Stimulated activated memory B cell treated with anti-CD40 and anti-IgM and Interleukin-4, amounts not matched to agents 10 μg/mL and 1 μg/mL and 100 μg/mL, for 72 hours (primary cell): ENCODE measurements at regions not wholly inside any gene's neighbourhood (a gene's known extent, or its start where the extent isn't known, plus 50 kb on each side); places are given as distances from the start of the nearest gene placed in this dataset.

Experiments
- ATAC-seq: fragments of 150-1000 bp; cut with Tn5 transposase; 2 replicates; pipeline ENCODE4 v1.10.0; 2021
- H3K27ac Mint-ChIP-seq: one replicate; pipeline ENCODE4 v1.8.0; 2022; ENCODE audit warnings: mild to moderate bottlenecking, mixed read lengths
- H3K27me3 Mint-ChIP-seq: one replicate; pipeline ENCODE4 v1.8.0; 2022; ENCODE audit warnings: mixed read lengths
- H3K36me3 Mint-ChIP-seq: one replicate; pipeline ENCODE4 v1.8.0; 2022; ENCODE audit warnings: mixed read lengths
- H3K4me1 Mint-ChIP-seq: one replicate; pipeline ENCODE4 v1.8.0; 2022; ENCODE audit warnings: mixed read lengths
- H3K4me3 Mint-ChIP-seq: one replicate; pipeline ENCODE4 v1.8.0; 2022; ENCODE audit warnings: mild to moderate bottlenecking, moderate library complexity, mixed read lengths
- H3K9me3 Mint-ChIP-seq: one replicate; pipeline ENCODE4 v1.8.0; 2022; ENCODE audit warnings: mixed read lengths

- Mint-ChIP-seq H3K4me3 (peak overlapping the region; percentile 55), H3K27me3 (peaks cover 40% of the 10 kb centered on the region), H3K36me3 (no peaks in the 10 kb centered on the region), H3K4me1 (no peaks in the 10 kb centered on the region), H3K9me3 (peaks cover 7% of the 10 kb centered on the region), H3K27ac (no peak overlapping the region)
- peak; percentile 20 for ATAC-seq
These were observed 269.9 kb upstream of the SORL1-AS1 start for GRCh38 chr11:121722431-121723245.

- no peaks in the 10 kb centered on the region for H3K4me1 Mint-ChIP-seq
- no peak for ATAC-seq
- H3K36me3 Mint-ChIP-seq = no peaks in the 10 kb centered on the region
- peaks cover 40% of the 10 kb centered on the region for H3K27me3 Mint-ChIP-seq
- no peak overlapping the region for H3K27ac Mint-ChIP-seq
- H3K9me3 Mint-ChIP-seq = peaks cover 7% of the 10 kb centered on the region
- no peak overlapping the region for H3K4me3 Mint-ChIP-seq
These were observed 269.2 kb upstream of the SORL1-AS1 start for GRCh38 chr11:121721961-121722360.

- no peaks in the 10 kb centered on the region for H3K4me1 Mint-ChIP-seq
- peaks cover 39% of the 10 kb centered on the region for H3K27me3 Mint-ChIP-seq
- no peak overlapping the region for H3K27ac Mint-ChIP-seq
- no peaks in the 10 kb centered on the region for H3K36me3 Mint-ChIP-seq
- peaks cover 7% of the 10 kb centered on the region for H3K9me3 Mint-ChIP-seq
- H3K4me3 Mint-ChIP-seq = no peak overlapping the region
- no peak for ATAC-seq
These were observed 268.7 kb upstream of the SORL1-AS1 start for GRCh38 chr11:121721448-121721847.

DNA sequence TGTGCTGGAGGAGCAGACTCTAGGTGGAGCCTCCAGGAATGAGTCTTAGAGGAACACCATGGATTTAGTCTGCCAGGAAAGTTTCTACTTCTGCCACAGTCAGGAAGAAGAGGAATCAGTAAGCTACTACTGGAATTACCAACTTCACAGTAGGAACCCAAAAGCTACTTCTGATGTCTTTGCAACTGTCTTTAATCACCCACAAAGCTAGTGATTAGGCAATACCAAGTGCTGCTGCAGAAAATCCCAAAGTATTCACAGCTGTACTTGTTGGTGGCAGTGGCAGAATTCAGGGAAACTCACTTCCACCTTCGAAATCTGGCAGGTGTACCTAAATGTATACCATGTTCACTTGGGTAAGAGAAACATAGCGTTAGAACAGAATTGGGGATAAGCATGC, 264.5 kb upstream of the SORL1-AS1 start:
- Mint-ChIP-seq H3K27ac (no peak overlapping the region), H3K27me3 (peaks cover 17% of the 10 kb centered on the region), H3K9me3 (peaks cover 10% of the 10 kb centered on the region), H3K4me3 (no peak overlapping the region), H3K4me1 (no peaks in the 10 kb centered on the region), H3K36me3 (no peaks in the 10 kb centered on the region)
- no peak for ATAC-seq

- no peak overlapping the region for H3K4me3 Mint-ChIP-seq
- H3K36me3 Mint-ChIP-seq = no peaks in the 10 kb centered on the region
- ATAC-seq = no peak
- H3K9me3 Mint-ChIP-seq = peaks cover 10% of the 10 kb centered on the region
- no peak overlapping the region for H3K27ac Mint-ChIP-seq
- H3K4me1 Mint-ChIP-seq = no peaks in the 10 kb centered on the region
- peaks cover 14% of the 10 kb centered on the region for H3K27me3 Mint-ChIP-seq
These were observed 263.3 kb upstream of the SORL1-AS1 start for GRCh38 chr11:121716060-121716459.

GRCh38 chr11:121715405-121715804, 262.6 kb upstream of the SORL1-AS1 start:
- Mint-ChIP-seq H3K27me3 (peaks cover 7% of the 10 kb centered on the region), H3K4me1 (no peaks in the 10 kb centered on the region), H3K27ac (no peak overlapping the region), H3K4me3 (no peak overlapping the region), H3K9me3 (peaks cover 6% of the 10 kb centered on the region), H3K36me3 (no peaks in the 10 kb centered on the region)
- no peak for ATAC-seq

GRCh38 chr11:121714351-121714750, 261.6 kb upstream of the SORL1-AS1 start:
- Mint-ChIP-seq H3K27ac (no peak overlapping the region), H3K9me3 (peaks cover 3% of the 10 kb centered on the region), H3K4me1 (no peaks in the 10 kb centered on the region), H3K27me3 (no peaks in the 10 kb centered on the region), H3K4me3 (no peak overlapping the region), H3K36me3 (no peaks in the 10 kb centered on the region)
- no peak for ATAC-seq

DNA sequence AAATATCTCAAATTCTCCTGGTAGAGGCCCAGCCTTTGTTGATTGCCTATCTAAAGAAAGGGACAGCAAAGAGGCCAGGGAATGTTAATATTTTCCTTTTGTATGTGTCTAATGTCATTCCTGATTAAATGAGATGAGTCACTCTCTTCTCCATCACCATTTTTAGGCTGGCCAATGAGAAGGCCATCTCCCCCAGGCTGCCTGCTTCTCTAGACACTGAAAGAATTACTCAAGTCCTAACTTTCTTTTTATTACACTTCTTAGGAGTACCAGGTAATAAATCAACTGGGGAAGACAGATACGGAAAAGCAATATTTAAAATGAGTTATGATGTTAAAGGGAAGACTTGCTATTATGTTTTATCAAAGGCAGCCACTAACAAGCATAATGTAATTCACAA, 259.2 kb upstream of the SORL1-AS1 start:
- peaks cover 3% of the 10 kb centered on the region for H3K9me3 Mint-ChIP-seq
- H3K4me3 Mint-ChIP-seq = no peak overlapping the region
- H3K27me3 Mint-ChIP-seq = no peaks in the 10 kb centered on the region
- H3K4me1 Mint-ChIP-seq = no peaks in the 10 kb centered on the region
- ATAC-seq = no peak
- H3K27ac Mint-ChIP-seq = no peak overlapping the region
- H3K36me3 Mint-ChIP-seq = no peaks in the 10 kb centered on the region

- Mint-ChIP-seq H3K27ac (no peak overlapping the region), H3K27me3 (no peaks in the 10 kb centered on the region), H3K36me3 (no peaks in the 10 kb centered on the region), H3K4me1 (no peaks in the 10 kb centered on the region), H3K4me3 (no peak overlapping the region), H3K9me3 (peaks cover 3% of the 10 kb centered on the region)
- ATAC-seq = no peak
These were observed 258.5 kb upstream of the SORL1-AS1 start for GRCh38 chr11:121711236-121711635.

- Mint-ChIP-seq H3K4me3 (no peak overlapping the region), H3K27me3 (peaks cover 29% of the 10 kb centered on the region), H3K9me3 (no peaks in the 10 kb centered on the region), H3K27ac (no peak overlapping the region), H3K4me1 (no peaks in the 10 kb centered on the region), H3K36me3 (no peaks in the 10 kb centered on the region)
- ATAC-seq = no peak
These were observed 254.2 kb upstream of the SORL1-AS1 start for GRCh38 chr11:121706884-121707420.

GRCh38 chr11:121703201-121703600, 250.4 kb upstream of the SORL1-AS1 start:
- ATAC-seq = no peak
- Mint-ChIP-seq H3K27ac (no peak overlapping the region), H3K27me3 (peaks cover 51% of the 10 kb centered on the region), H3K36me3 (no peaks in the 10 kb centered on the region), H3K4me1 (no peaks in the 10 kb centered on the region), H3K9me3 (no peaks in the 10 kb centered on the region), H3K4me3 (no peak overlapping the region)

DNA sequence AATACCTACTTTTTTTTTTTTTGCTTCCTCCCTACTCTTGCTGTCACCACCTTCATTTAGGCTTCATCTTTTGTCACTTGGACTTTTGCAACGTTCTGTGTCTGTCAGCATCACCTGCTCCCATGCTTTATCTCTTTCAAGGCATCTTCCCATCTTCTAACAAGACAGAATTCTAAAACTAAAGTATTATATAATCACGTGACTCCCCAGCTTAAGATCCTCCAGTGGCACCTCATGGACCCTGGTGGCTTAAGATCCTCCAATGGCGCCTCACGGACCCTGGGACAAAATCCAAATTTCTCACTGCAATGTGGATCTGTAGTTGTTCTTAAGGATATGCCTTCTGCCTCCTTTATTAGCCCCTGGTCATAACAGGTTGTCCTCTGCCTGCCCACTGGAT, 248.2 kb upstream of the SORL1-AS1 start:
- H3K36me3 Mint-ChIP-seq = no peaks in the 10 kb centered on the region
- H3K9me3 Mint-ChIP-seq = no peaks in the 10 kb centered on the region
- H3K4me3 Mint-ChIP-seq = no peak overlapping the region
- peaks cover 72% of the 10 kb centered on the region for H3K27me3 Mint-ChIP-seq
- H3K4me1 Mint-ChIP-seq = no peaks in the 10 kb centered on the region
- ATAC-seq = no peak
- H3K27ac Mint-ChIP-seq = no peak overlapping the region

- no peak overlapping the region for H3K4me3 Mint-ChIP-seq
- no peaks in the 10 kb centered on the region for H3K36me3 Mint-ChIP-seq
- no peaks in the 10 kb centered on the region for H3K4me1 Mint-ChIP-seq
- ATAC-seq = no peak
- peaks cover 66% of the 10 kb centered on the region for H3K27me3 Mint-ChIP-seq
- no peak overlapping the region for H3K27ac Mint-ChIP-seq
- H3K9me3 Mint-ChIP-seq = no peaks in the 10 kb centered on the region
These were observed 247.0 kb upstream of the SORL1-AS1 start for GRCh38 chr11:121699801-121700200.

DNA sequence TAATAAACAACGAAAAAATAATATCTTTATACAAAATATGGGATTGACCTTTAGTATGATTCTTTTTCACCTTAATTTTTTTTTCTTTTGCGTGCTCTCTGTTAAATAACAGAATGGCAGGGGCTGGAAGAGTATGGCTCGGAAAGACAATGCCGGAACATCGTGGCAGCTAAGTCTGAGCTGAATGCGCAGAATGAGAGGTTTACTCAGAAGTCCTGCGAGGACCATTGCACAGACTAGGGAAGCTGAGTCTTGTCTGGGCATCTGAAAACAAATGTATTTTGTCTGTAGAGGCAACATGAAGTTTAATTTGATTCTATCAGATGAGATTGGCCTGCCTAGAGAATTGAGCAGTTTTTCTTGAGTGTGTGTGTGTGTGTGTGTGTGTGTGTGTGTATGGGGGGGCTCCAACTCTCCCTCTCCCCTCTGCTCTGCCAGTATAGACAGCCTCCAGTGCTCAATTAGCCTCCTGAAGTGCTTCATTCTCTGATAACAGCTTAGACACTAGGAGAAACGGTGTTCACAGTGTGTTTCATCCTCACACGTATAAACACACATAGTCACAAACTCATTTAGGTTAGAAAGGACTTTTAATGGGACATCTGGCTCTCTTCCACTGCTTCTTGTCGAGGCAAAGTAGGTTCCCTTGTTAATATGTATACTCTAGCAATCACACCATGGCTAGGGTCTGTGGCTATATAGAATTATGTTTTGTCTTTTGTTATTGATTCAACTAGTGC, 244.3 kb upstream of the SORL1-AS1 start:
- ATAC-seq = no peak
- H3K27me3 Mint-ChIP-seq = peaks cover 48% of the 10 kb centered on the region

GRCh38 chr11:121696177-121696871, 243.6 kb upstream of the SORL1-AS1 start:
- no peaks in the 10 kb centered on the region for H3K9me3 Mint-ChIP-seq
- H3K36me3 Mint-ChIP-seq = no peaks in the 10 kb centered on the region
- no peaks in the 10 kb centered on the region for H3K4me1 Mint-ChIP-seq
- ATAC-seq = no peak
- no peak overlapping the region for H3K4me3 Mint-ChIP-seq
- H3K27ac Mint-ChIP-seq = no peak overlapping the region
- peaks cover 43% of the 10 kb centered on the region for H3K27me3 Mint-ChIP-seq

More for the DNA sequence above, 244.3 kb upstream of the SORL1-AS1 start:
- no peak overlapping the region for H3K27ac Mint-ChIP-seq
- no peaks in the 10 kb centered on the region for H3K36me3 Mint-ChIP-seq
- H3K4me3 Mint-ChIP-seq = no peak overlapping the region
- H3K4me1 Mint-ChIP-seq = no peaks in the 10 kb centered on the region
- no peaks in the 10 kb centered on the region for H3K9me3 Mint-ChIP-seq
